NAMALWA (cell line): ENCODE measurements at regions not wholly inside any gene's neighbourhood (a gene's known extent, or its start where the extent isn't known, plus 50 kb on each side); places are given as distances from the start of the nearest gene placed in this dataset.

ENCODE experiments used
- DNase-seq: peaks from one replicate; pipeline ENCODE4 v3.0.0-alpha.2; 2015; ENCODE audit warnings: low spot score

DNA sequence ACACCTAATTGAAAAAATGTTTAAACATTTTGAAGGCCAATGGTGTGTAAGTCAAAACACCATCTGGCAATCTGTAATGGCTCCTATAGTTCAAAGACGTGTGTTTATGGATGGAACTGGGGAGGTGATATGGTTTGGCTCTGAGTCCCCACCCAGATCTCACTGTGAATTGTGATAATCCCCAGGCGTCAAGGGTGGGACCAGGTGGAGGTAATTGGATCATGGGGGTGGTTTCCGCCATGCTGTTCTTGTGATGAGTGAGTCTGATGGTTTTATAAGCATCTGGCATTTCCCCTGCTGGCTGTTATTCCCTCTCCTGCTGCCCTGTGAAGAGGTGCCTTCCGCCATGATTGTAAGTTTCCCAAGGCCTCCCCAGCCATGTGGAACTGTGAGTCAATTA, 52.2 kb downstream of the ADRA2C start:
- no peak for DNase-seq

DNA sequence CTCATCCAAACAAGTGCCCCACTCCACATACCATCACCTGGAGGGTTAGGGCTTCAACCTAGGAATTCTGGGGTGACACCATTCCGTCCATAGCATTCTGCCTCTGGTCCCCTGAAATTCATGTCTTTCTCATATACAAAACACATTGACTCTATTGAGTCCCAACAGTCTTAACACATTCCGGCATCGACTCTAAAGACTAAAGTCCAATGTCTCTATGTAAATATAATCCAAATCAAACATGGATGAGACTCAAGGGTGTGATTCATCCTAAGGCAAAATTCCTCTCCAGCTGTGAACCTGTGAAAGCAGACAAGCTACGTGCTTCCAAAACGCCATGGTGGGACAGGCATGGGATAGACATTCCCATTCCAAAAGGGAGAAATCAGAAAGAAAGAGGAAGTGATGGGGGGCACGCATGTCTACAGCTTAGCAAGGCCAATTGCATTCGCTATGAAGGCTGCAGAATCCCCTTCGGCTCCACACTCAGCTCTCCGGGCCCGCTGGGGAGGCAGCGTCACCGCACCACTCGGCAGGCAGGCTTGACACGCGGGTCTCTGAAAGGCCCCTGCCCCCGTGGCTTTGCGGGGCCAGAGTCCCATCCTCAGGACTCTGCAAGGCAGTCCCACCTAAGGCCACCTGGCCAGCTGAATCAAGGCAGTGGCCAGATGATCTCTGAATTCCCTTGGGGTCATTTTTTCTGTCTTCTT, 53.2 kb downstream of the ADRA2C start:
- no peak for DNase-seq

DNA sequence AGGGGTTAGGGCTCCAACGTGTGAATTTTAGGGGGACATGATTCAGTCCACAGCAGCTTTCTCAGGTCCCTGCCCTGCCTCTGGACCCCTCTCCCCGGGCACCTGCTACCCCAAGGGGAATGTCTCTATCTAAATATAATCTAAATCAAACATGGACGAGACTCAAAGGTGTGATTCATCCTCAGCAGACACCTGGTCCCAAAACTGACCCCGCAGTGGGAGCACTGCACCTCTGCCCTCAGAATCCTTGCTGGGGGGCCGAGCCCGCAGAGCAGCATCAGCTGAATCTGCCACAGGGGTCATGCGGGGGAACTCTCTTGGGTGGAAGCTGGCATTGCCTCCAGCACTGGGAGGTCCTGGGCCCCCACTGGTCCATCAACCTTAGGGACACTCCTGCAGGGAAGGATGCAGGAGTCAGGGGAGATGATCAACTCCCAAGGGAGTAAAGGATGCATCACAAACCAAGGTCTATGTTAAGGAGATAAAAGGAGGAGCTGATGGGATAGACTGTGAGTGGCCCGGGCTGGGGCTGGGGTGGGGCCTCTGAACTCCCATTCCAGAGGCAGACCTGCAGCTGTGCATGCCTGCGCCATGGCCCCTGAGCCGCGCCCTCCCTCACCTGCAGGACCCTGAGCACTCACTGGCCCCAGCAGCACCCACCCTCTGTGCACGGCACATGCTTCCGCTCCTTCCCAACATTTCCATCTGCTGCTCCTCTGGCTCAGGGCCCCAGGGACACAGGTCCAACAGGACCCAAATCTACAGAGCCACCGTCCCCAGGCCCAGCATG, 54.0 kb downstream of the ADRA2C start:
- DNase-seq = no peak

DNA sequence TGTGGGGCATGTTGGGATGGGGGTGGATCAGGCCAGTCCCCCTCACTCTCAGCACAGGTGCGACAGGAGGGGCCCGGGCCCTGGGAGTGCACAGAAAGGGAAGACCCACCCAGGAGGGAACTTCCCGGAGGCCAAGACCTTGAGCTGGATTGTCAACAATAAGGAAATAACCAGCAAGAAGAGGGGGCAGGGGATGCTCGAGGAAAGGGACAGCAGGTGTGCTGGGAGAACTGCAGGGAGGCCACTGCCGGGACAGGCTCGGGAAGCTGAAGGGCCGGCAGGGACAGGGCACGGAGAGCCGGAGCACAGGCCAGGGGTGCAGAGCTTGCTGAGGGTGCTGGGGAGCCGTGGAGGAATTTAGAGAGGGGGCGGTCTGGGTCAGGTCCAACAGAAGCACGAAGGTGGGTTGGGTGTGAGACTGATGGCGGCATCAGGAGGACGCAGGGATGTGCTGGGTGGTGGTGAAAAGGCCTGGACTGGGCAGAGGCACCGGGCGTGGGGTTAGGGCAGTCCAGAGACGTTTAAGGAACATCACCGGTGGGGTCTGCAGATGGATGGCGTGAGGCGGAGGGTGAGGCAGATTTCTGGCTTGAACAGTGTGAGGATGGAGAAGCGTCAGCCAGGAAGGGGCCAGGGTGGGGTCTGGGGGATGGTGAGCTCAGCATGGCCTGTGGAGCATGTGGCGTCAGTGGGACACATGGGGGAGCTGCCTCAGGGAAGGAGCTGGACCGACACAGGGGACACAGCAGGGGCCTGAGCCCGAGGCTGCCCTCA, 54.8 kb downstream of the ADRA2C start:
- no peak for DNase-seq

DNA sequence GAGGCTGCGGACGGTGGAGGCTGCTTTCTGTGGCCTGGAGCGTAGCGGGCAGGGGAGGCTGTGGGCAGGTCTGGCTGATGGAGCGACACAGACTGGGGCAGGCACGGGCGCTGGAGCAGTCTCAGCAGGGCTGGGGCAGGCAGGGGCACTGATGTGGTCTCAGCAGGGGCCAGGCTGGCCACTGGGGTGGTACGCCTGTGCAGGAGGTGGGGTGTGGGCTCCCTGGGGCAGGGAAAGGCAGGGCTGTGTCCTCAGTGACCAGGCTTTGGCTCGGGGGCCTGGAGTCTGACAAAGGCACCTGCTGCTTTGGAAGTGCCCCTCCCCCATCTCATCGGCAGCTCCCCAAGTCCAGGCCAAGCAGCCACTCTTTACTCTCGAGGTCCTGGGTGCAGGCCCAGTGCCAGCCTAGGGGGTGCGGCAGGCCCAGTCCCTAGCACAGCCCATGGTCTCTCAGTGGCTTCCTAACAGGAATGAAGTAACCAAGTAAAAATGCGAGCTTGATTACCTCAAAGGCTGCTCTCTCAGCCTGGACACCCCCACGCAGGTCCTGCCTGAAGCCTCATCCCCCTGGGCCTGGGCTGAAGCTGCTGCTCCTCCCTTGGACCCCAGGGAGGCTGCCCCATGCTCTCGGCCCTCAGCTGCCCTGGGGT, 55.5 kb downstream of the ADRA2C start:
- DNase-seq = no peak

DNA sequence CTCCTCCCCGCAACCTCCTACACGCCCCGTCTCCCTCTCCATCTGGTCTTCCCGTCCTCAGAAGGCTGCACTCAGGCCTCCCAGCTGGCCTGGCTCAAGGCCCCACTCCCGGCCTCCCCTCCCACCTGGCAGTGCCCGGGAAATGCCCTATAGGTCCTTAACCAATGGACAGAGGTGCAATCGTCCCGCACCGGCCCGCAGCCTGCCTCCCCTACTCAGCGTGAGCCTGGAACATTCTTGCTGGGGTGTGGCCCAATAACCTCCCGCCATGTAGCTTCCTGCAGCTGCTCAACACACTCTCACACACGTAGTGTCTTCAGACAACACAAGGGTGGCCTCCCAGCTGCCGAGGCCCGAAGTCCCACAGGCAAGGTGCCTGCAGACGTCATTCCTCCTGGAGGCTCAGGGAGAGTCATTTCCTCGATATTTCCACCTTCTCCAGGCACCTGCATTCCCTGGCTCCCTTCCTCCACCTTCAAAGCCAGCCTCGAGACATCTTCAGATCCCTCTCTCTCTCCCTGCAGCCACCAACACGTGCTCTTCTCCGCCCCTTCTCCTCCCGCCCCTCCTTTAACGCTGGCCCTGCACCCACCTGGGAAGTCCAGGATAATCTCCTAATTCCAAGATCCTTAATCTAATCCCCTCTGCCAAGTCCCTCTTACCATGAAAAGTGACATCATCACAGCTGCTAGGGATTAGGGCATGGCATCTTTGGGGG, 56.2 kb downstream of the ADRA2C start:
- DNase-seq = no peak

DNA sequence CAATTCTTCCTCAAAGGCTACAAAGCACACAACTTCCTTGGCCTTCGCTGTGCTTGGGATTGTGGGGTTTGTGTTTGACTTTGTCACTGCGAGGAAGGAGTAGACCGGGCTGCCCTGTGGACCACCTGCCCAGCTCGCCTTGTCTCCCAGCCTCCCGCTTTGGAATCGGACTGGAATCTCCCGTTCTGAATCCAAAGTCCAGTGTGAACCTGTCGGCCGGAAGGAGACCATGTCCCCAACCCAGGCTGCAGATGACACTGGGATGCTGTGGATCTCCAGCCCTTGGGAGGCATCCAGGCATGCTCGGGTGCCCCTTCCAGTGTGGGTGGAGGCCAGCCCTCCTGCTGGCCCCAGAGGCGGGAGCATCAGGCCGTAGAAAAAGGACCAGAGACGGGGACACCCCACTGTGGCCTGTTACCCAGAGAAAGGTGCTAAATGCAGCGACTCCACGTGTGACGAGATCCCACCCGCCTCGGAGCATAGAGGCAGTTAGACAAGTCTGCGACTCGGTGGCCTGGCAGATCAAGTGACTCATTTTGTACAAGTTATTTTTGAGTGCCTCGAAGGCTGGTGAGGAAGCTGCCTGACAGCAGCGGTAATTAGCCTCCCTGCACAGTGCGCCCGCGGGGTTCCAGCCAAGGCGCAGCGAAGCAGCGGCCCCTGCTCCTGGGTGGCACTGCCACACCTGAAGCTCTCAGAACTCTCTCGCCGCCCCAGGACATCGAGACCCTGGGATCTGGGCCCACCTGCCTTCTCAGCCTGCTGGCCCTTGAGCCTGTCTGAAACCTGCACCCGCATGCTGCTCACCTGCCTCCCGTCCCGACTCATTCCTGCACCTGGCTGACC, 57.5 kb downstream of the ADRA2C start:
- DNase-seq = no peak

DNA sequence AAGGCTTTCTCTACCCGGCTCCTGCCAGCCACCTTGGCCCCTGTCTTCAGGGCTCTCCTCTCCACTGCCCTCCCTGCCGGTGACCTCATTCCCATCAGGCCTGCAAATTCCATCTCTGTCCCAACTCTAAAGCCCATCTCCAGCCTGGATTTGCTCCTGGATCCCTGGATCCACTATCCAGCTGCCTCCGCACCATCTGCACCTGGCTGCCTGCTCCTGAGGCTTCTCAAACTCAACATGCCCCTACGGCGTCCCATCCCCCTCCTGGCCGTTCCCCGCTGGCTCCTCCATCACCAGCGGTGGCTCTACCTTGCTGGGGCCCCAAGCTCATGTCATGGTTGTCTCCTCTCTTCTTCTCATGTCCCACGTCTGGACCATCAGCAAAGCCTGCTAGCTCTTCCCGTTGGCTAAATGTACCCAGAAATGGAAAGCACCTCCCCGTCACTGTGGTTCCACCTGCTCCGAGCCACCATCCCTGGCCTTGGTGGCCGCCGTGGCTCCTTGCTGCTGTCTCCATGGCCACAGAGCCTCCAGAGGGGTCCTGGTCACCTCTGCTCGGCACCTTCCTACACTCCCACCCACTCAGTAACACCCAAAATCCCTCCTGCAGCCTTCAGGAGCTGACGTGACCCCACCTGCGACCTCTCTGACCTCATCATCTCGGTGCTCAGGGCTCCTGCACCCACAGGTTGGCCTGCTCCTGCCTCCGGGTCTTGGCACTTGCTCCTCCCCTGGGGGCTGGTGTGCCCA, 58.5 kb downstream of the ADRA2C start:
- DNase-seq = no peak

DNA sequence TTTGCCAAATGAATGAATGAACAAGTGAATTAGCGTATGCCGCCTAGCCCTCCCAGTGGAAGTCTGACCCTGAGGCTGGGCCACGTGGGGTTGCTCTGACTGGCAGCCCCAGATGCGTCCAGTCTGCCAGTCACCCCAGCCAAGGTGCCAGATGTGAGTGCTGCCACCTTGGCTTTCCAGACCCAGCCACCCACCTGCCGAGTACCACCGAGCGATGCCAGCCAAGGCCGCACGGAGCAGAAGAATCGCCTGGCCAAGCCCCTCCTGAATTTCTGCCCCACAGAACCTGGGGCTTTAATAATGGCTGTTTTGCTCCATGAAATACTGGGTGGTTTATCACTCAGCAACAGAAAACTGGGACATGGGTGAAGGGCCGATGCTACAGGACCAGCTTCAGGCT, 59.3 kb downstream of the ADRA2C start:
- no peak for DNase-seq

DNA sequence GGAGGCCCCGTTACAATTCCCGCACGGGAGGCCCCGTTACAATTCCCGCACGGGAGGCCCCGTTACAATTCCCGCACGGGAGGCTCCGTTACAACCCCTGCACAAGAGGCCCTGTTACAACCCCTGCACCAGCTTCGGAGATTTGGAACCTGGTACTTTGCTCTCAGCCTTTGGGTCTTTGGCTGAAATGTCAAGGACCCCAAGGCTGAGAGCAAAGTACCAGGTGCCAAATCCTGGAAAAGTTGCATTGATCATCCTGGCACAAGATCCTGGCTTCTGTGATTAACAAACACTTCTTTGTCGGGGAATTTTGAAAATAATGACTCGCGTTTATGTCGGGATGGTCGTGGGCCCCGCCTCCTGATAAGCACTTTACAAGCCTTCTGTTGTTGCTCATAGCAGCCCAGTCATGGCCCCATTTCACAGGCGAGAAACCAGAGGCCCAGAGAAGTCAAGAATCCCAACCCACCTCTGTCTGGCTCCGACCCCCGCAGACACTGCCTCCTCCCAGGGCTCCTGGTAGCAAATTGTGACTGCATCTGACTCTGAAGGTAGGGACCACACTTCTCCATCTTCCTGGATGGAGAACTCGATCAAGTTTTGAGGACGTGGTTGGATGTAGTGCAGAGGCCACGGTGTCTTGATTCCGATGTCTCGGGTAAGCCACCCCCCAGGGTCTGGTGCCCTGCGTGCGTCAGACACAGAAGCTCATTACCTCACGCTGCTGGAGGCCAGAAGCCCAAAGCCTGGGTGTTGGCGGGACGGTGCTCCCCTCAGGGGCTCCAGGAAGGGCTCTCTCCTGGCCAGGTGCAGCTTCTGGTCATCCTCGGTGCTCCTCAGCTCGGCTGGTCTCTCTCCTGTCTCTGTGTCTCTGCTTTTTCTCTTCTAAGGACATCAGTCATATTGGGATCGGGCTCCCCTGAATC, 60.3 kb downstream of the ADRA2C start:
- DNase-seq = no peak

DNA sequence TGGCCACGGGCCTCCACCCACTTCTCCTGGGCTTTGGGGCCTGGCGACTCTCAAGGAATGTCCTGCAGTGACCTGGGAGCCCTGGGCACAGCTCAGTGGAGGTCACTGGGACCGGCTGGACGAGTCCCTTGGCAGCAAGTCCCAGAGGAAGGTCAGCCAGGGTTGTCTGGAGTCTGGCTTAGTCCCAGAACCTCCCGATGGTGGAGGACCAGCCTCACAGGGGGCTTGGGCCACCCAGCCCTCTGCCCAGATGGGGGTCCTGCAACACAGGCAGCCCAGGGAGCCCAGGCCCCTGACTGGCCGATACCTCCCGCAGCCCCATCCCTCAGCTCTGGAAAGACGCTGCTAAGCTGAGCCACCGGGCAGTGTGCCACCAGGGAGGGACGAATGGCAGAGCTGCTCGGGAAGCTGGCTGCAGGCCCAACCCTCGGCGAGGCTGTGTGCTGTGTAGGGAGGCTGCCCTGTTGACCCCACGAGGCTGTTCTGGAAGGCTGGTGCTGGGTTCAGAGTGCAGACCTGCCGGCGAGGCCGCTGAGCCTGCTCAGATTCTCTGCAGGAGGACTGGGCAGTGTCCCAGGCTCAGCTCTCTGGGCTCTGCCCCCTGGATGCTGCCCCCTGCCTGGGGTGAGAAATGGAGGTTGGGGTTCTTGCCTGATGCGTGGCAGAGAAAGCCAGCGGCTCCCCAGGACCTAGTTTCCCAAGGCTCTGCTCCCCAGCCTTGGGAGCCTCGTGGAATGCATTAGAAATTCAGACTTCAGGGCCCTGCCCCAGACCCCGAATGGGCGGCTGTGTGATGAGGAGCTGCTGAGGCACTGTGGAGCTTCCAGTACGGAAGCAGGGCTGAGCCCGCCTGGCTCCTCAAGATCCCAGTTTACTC, 61.7 kb downstream of the ADRA2C start:
- no peak for DNase-seq

DNA sequence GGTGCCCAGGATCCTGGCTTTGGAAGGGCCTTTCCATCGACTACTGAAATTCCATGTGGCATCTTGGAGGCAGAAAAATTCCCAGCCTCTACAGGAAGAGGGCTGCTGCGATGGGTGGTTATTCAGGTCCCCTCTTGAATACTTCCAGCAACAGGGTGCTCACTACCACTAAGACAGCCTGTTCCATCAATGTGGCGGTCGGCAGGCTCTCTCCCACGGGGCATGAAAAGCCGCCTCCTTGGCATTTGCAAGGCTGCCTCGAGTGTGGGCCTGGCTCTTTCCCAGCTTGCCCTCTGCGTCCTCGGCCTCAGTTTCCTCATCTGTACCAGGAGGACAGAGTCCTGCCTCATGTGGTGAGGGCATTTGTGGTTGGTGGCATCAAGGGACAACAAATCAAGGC, 62.4 kb downstream of the ADRA2C start:
- DNase-seq = no peak

DNA sequence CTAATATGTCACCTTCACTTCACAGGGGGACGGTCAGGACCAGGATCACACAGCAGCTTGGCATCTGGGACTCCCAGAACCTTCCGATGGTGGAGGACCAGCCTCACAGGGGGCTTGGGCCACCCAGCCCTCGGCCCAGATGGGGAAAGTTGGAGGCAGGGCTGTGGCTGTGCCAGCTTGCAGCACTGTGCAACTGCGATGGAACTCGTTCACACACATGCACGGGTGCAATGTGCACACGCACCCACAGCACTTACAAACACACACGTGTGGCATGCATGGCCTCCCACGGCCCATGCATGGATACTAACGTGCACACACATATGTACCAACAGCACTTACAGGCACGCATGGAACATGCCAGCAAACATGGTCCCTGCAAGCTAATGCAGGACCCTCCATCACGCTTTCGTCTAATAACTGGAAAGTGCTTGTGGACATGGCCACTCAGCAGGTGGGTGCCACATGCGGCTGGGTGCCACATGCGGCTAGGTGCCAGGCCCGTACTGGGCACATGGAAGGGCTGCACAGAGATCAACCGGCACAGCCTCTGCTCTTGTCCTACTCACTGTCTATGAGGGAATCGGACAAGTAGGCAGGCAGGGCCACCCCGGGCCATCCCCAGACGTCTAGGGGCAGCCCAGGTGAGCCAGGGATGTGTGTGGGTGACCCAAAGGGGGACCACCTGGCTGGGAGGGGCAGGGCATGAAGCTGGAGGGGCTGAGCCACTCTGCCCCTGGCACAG, 63.2 kb downstream of the ADRA2C start:
- no peak for DNase-seq

DNA sequence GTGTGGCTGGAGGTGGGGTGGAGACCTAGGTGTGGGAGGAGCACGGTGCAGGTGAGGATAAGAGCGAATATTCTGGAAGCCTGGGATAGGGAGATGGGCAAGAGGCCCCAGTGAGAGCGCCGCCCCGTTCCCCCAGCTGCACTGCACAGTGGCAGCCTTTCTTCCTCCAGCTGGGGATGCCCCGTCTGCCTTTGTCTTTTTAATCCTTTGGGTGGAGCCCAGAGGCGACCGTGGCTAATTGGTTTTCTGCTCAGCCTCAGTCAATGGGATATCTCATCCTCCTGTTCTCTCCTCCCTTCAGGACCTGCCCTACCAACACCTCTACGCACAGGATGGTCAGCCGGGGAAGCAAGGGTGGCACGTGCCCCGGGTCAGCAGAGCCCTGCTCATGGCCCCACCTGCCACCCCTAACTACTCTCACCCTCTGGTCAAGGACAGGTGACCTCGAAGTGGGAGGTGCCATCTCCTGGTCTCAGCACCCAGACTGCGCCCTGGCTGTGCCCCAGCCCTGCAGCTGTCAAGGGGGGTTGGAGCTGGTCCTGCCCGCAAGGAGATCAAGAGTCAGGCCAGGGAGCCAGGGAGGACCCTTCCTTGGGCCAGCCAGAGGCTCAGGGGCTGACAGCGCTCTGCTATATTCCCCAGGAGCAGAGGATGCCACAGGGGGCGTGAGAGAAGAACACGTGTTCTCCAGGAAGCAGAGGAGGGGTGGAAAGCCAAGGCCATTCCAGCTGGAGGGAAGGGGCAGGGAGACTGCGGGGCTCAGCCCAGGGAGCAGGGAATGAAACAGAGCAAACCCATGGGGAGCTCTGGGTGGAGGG, 64.0 kb downstream of the ADRA2C start:
- DNase-seq = no peak

DNA sequence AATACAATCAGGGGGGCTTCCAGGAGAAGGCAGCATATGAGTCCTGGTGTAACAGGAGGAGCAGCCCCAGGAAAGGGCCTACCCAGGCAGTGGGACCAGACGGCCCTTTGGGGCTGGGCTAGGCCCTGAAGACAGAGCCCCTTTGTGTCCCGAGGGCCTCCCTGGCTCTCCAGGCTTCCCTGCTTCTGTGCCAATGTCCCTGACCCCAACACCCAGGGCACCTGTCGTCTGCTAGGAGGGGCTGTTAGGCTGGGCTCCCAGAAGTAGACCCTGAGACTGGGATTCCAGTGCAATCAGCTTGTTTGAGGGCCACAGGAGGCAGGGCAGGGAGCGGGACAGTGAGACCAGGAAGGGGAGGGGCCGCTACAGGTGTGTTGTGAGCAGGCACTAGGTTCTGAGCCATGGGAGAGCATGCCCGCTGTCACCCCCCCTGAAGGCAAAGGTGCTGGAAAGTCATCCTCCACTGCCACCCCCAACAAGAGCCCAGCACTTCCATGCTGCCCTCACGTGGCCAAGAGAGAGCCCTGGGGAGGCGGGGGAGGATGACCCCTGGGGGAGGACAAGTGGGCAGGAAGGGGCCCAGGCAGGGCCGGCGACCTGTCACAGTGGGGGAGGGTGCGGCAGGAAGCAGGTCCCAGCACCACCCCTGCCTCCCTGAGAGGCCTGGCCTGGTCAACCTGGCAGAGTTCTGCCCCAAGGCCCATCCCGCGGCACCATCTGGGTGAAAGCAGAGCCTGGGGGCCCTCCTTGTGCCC, 64.8 kb downstream of the ADRA2C start:
- no peak for DNase-seq
